GM18868 (cell line): ENCODE measurements at regions not wholly inside any gene's neighbourhood (a gene's known extent, or its start where the extent isn't known, plus 50 kb on each side); places are given as distances from the start of the nearest gene placed in this dataset.

Experiments used
- ATAC-seq: cut with Tn5 transposase; IDR thresholded peaks from one replicate; pipeline ENCODE4 v1.9.1; 2021; ENCODE audit warnings: mild to moderate bottlenecking, moderate library complexity; ENCODE audit not compliant: unreplicated experiment

GRCh38 chr3:165283328-165283727 lies 87.1 kb upstream of the SLITRK3 start:
- no peak for ATAC-seq

- ATAC-seq, result no peak
Measured at GRCh38 chr3:165279471-165279870, 83.3 kb upstream of the SLITRK3 start.

- no peak for ATAC-seq
Measured at GRCh38 chr3:165273411-165273810, 77.2 kb upstream of the SLITRK3 start.

- no peak for ATAC-seq
Measured at GRCh38 chr3:165259541-165260193, 63.5 kb upstream of the SLITRK3 start.

GRCh38 chr3:165256554-165257065 lies 60.4 kb upstream of the SLITRK3 start:
- no peak for ATAC-seq

- ATAC-seq, result peak; percentile 62
Measured at GRCh38 chr3:165254812-165255211, 58.6 kb upstream of the SLITRK3 start.
